GM21723 (cell line): ENCODE measurements at regions not wholly inside any gene's neighbourhood (a gene's known extent, or its start where the extent isn't known, plus 50 kb on each side); places are given as distances from the start of the nearest gene placed in this dataset.
"Not testable (repeated sequence)": the region's sequence is repeated elsewhere in the genome, so short reads cannot be mapped to it uniquely, and the experiment has no call there.

ENCODE experiments used
- ATAC-seq: cut with Tn5 transposase; IDR thresholded peaks from one replicate; pipeline ENCODE4 v1.9.1; 2021; ENCODE audit warnings: mild to moderate bottlenecking, moderate library complexity; ENCODE audit not compliant: unreplicated experiment

GRCh38 chr2:81389203-81389602 is 1084.7 kb upstream of the LRRTM1 start:
- no peak for ATAC-seq

GRCh38 chr2:81363800-81364199 is 1059.2 kb upstream of the LRRTM1 start:
- ATAC-seq, result no peak

- not testable (repeated sequence) for ATAC-seq
Observed at GRCh38 chr2:81362468-81362867, 1057.9 kb upstream of the LRRTM1 start.

- no peak for ATAC-seq
Observed at GRCh38 chr2:81355436-81355835, 1050.9 kb upstream of the LRRTM1 start.

GRCh38 chr2:81334046-81334445 is 1029.5 kb upstream of the LRRTM1 start:
- ATAC-seq, result no peak

GRCh38 chr2:81328968-81329367 is 1024.4 kb upstream of the LRRTM1 start:
- ATAC-seq, result no peak

- no peak for ATAC-seq
Observed at GRCh38 chr2:81327911-81328310, 1023.4 kb upstream of the LRRTM1 start.

GRCh38 chr2:81324046-81324445 is 1019.5 kb upstream of the LRRTM1 start:
- ATAC-seq, result no peak

- ATAC-seq, result no peak
Observed at GRCh38 chr2:81304154-81304830, 999.7 kb upstream of the LRRTM1 start.

- no peak for ATAC-seq
Observed at GRCh38 chr2:81303321-81303720, 998.8 kb upstream of the LRRTM1 start.

- ATAC-seq, result no peak
Observed at GRCh38 chr2:81299841-81300240, 995.3 kb upstream of the LRRTM1 start.

GRCh38 chr2:81290846-81291245 is 986.3 kb upstream of the LRRTM1 start:
- no peak for ATAC-seq

GRCh38 chr2:81283081-81283480 is 978.5 kb upstream of the LRRTM1 start:
- ATAC-seq, result no peak

- no peak for ATAC-seq
Observed at GRCh38 chr2:81282151-81282769, 977.7 kb upstream of the LRRTM1 start.

GRCh38 chr2:81276595-81276994 is 972.0 kb upstream of the LRRTM1 start:
- ATAC-seq, result no peak

GRCh38 chr2:81266106-81266505 is 961.6 kb upstream of the LRRTM1 start:
- ATAC-seq, result no peak

GRCh38 chr2:81263989-81264388 is 959.4 kb upstream of the LRRTM1 start:
- no peak for ATAC-seq

- ATAC-seq, result no peak
Observed at GRCh38 chr2:81260320-81260719, 955.8 kb upstream of the LRRTM1 start.

- ATAC-seq, result no peak
Observed at GRCh38 chr2:81250270-81250669, 945.7 kb upstream of the LRRTM1 start.

GRCh38 chr2:81249152-81249551 is 944.6 kb upstream of the LRRTM1 start:
- ATAC-seq, result no peak

- no peak for ATAC-seq
Observed at GRCh38 chr2:81247648-81248047, 943.1 kb upstream of the LRRTM1 start.

- ATAC-seq, result no peak
Observed at GRCh38 chr2:81242501-81242900, 937.9 kb upstream of the LRRTM1 start.

GRCh38 chr2:81238462-81238861 is 933.9 kb upstream of the LRRTM1 start:
- ATAC-seq, result no peak
